Urothelium cell line (cell line): ENCODE measurements at regions not wholly inside any gene's neighbourhood (a gene's known extent, or its start where the extent isn't known, plus 50 kb on each side); places are given as distances from the start of the nearest gene placed in this dataset.

ENCODE experiments used
- DNase-seq: peaks from one replicate; pipeline ENCODE4 v3.0.0; 2011; ENCODE audit warnings: low spot score, mixed read lengths
- FAIRE-seq: peaks from 2 replicates; lab custom pipeline; 2011; peaks lifted over from hg19 to GRCh38; lab: Jason Lieb, UNC

GRCh38 chr2:71897137-71897480, 250.6 kb downstream of the CYP26B1 start:
- DNase-seq, result no peak
- FAIRE-seq, result no peak

- FAIRE-seq, result peak; percentile 27
- DNase-seq, result no peak
Measured at GRCh38 chr2:71896385-71897136, 251.1 kb downstream of the CYP26B1 start.

GRCh38 chr2:71895320-71896161, 252.1 kb downstream of the CYP26B1 start:
- FAIRE-seq, result no peak
- DNase-seq, result peak; percentile 2

DNA sequence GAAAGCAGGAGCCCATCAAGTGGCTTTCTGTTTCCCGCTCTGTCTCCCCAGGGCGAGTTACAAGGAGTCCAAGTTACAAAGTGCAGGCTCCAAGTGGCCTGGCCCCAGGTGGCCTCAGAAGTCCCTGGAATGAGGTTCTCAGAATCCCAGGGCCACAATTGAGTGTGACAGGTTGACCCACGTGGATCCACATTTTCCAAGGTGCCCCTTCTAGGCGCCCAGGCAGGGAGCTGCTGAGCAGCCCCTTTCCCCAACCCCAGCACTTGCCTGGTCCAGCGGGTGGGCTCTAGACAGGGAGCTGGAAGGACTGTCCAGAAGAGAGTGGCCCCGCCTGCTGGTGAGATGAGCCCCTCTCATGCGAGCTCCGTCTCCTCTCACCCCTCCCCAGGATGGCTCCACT, 253.4 kb downstream of the CYP26B1 start:
- no peak for DNase-seq
- FAIRE-seq, result no peak

GRCh38 chr2:71893646-71894045, 254.0 kb downstream of the CYP26B1 start:
- no peak for DNase-seq
- no peak for FAIRE-seq

GRCh38 chr2:71892896-71893295, 254.8 kb downstream of the CYP26B1 start:
- FAIRE-seq (peak; percentile 50), DNase-seq (peak; percentile 7)

DNA sequence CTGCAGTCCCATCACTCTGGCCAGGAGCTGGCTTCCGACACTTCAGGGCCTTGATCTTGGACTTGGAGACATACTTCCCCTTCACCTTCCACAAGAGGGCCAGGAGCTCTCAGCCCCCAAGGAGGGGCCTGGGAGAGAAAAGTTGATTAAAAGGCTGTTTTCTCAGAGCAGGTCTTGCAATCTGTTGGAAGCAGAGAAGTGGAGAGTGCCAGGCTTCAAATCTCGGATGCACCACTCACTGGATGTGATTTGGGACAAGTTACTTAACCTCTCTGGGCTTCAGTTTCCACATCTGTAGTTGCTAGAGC, 255.3 kb downstream of the CYP26B1 start:
- no peak for DNase-seq
- no peak for FAIRE-seq

DNA sequence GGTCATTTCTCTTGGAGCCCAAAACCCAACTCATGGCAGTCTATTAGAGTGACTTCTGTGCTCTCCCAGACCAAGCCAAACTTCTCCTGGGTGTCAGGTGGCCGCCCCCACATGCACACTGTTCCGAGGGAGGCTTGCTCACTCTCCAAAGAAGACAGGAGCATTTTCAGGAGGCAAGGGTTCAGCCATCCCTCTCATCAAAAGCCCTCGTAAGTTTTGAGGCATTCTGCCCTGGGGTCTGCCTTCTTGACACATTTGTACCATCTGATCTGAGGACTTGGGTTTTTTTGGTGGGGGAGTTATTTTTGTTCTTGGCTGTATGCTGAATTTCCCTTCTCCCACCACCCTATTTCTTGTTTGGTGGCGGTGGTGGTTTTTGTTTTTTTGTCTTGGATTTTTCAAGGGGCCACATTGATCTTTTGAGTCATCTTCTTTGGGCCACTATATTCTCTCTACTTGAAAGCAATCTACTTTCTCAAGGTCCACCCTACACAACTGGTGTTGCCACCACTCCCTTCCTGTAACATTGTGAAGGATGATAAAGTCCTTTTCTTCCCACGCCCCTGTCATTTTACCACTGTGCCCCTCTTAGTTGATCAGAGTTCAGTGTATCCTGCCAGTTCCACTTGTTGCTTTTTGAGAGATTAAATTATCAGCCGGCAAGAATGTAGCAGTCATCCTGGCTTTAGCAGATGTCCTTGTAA, 255.8 kb downstream of the CYP26B1 start:
- FAIRE-seq, result no peak
- peak; percentile 1 for DNase-seq

DNA sequence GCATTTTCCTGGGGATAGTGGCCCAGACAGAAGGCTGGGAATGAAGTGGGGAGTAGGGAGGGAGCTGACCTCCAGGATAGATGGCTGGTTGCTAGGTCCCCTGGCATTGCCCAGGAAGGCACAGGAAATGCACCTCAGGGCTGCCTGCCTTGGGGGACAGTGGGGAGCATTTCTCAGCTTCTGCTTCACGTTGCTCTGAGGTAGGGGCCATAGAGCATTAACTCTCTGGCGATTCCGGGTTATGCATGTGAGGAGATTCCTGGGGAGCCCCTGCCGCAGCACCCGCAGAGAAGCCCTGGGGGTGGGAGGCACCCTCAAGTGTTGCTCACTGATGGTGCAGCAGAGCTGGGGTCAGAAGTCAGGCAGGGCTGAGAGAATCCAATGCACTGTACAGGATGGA, 256.5 kb downstream of the CYP26B1 start:
- FAIRE-seq (no peak), DNase-seq (peak; percentile 2)

DNA sequence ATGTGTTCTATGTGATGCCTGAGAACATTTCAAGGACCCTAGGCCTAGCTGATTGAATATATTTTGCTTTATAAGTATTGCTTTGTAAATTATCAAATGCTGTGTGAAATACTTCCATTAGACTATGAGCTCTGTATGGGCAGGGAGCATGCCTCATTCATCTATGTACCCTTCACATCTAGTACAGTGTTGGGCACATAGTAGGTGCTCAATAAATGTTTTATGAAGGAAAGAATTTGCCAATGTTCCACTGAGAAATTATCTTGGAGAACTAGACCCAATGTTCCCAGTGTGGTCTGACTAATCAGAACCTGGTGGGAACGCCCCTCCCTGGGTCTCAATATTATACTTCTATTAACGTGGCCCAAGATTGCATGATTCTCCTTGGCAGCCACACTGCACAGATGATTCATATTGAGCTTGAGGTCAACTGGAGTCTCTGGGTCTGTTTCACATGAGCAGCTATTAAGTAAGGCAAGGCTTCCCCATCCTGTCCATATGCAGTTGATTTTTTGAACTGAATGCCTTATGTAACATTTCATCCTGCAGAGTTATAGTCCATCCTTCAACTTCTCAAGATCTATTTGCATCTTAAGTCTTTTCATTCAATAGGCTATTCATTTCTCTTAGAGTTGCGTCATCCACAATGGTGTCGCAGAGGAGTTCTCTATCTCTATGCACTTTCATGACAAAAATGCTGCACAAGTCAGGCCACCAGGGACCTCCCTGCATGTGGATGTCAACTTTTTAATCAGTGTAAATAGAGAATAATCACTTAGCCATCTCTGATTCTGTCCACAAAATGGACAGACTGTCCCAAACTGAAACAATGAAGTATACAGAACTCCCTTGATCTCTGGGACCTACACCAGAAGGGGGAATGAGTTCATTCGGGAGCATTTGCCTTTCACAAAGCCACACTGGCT, 257.6 kb downstream of the CYP26B1 start:
- no peak for FAIRE-seq
- DNase-seq, result peak; percentile 3

DNA sequence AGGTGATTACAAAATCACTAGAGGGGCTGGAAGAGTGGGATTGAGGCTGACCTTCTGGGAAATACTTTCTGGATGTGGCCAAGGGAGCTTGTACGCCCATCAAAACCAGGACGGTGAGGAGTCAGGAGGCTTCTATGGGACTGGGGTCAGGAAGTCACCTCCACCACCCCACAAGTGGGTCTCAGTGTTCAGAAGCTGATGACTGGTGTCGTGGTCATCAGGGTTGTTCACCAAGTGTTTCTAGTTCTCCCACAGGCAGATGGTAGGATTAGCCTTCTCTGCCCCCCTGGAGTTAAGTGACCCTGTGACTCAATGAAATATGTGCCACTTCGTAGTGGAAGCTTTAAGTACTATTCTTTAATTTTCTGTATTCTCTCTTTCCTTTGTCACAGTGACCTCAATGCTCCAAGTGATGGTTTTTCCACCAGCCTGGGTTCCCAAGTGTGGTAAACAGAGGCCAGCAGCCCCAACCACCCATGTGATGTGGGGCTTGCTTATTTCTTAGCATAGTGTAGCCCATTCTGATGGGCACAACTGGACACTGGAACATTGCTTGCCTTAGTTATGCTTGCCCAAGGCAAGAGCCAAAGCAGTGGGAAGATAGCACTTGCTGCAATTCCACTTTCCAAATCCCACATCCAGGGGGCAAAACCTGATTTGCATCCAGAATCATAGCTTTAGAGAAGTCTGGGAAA, 258.8 kb downstream of the CYP26B1 start:
- DNase-seq (no peak), FAIRE-seq (no peak)

DNA sequence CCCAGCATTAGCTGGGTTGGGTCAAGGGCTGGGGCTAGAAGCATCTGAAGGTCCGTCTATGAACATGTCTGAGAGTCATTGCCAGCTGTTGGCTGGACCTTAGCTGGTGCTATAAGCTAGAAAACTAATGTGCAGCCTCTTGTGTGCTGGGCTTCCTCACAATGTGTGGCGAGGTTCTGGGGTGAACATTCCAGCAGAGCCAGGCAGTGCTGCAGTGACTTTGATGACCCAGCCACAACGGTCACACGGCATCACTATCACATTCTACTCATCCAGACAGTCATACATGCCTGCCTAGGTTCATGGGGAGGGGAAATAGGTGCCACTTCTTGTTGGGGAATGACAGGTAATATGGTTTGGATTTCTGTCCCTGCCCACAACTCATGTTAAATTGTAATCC, 260.5 kb downstream of the CYP26B1 start:
- no peak for FAIRE-seq
- no peak for DNase-seq

- DNase-seq, result no peak
- no peak for FAIRE-seq
Measured at GRCh38 chr2:71886241-71886640, 261.4 kb downstream of the CYP26B1 start.

DNA sequence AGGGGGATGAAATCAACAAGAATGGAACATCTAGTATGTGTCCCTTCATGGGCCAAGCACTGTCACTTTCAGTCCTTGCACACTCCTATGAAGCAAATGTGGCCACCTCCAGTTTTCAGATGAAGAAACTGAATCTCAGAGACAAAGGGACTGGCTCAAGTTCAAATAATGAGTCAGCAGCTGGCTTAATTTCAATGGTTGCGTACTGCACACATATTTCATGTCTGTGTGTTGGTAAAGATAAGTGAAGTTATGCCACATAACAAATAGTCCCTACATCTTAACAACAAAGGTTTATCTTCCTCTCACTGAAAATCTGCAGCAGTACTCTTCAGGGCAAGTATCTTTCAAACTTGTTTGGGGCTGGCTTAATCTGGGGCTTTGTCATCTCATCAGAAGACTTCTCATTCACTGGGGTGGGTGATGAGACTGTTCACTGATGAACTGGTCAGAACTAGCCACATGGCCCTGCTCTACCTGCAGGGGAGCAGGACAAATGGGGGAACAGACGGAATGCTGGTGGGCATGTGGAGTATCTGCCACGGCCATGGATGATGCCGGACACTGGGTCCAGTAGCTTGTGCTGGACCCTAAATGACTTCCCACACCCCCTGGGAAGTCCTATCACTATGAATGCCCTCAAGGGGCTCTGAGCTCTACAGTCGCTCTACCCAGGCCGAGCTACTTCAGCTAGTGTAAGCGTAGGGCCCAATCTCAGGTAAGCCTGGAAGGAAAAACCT, 263.2 kb downstream of the CYP26B1 start:
- FAIRE-seq (no peak), DNase-seq (peak; percentile 62)

GRCh38 chr2:71882949-71883472, 264.7 kb downstream of the CYP26B1 start:
- FAIRE-seq (peak; percentile 87), DNase-seq (peak; percentile 90)

GRCh38 chr2:71882236-71882946, 265.3 kb downstream of the CYP26B1 start:
- FAIRE-seq (no peak), DNase-seq (no peak)

- peak; percentile 53 for FAIRE-seq
- peak; percentile 77 for DNase-seq
Measured at GRCh38 chr2:71880846-71881610, 266.6 kb downstream of the CYP26B1 start.

DNA sequence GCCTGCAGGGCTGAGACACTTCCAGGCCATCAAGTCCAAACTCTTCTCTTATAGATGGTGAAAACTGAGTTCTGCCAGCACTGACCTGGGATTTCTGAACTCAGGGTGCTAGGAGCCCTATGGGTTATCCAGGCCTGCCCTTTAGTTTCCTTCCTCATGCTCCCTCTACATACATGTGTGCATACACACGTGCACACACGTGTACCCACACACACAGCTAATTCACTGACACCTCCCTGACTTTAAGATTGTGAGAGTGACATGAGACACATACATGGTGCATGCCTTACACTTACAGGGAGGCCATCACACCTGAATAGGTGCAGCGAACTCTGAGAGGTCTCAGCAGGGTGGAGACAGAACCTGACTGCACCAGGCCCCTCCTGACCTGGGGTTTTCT, 267.4 kb downstream of the CYP26B1 start:
- DNase-seq, result no peak
- FAIRE-seq, result peak; percentile 74
